Transverse colon (tissue), 4 donors: ENCODE measurements at regions not wholly inside any gene's neighbourhood (a gene's known extent, or its start where the extent isn't known, plus 50 kb on each side); places are given as distances from the start of the nearest gene placed in this dataset.

Experiments
- DNase-seq: peaks from one replicate; pipeline ENCODE4 v3.0.0-alpha.2; 2019
- H3K27ac ChIP-seq, 4 donors: fragments of 200-600 bp; sonication (generic); 2 replicates each; pipeline ENCODE4 v1.5.1; 2016 to 2018; ENCODE audit warnings: inconsistent platforms in 4 of 4
- H3K27me3 ChIP-seq: fragments of 200-600 bp; sonication (generic); 2 replicates; pipeline ENCODE4 v1.5.1; 2017; ENCODE audit warnings: inconsistent platforms
- H3K36me3 ChIP-seq, 4 donors: fragments of 200-600 bp; sonication (generic); 2 replicates each; pipeline ENCODE4 v1.5.1; 2017 to 2019; ENCODE audit warnings: inconsistent platforms in 4 of 4
- H3K4me1 ChIP-seq, 4 donors: fragments of 200-600 bp; sonication (generic); 2 replicates each; pipeline ENCODE4 v1.5.1; 2017 to 2020; ENCODE audit warnings: inconsistent platforms in 4 of 4
- H3K4me3 ChIP-seq, 4 donors: fragments of 200-600 bp; sonication (generic); 1 replicate in 1 of 4; 2 replicates in 3 of 4; pipeline versions ENCODE4 v1.5.1 to v1.6.1; 2017 to 2019; ENCODE audit warnings: inconsistent platforms in 4 of 4
- H3K9me3 ChIP-seq, 2 donors: fragments of 200-600 bp; sonication (generic); 2 replicates each; pipeline ENCODE4 v1.5.1; 2017 to 2019; ENCODE audit warnings: inconsistent platforms in 2 of 2
- EP300 ChIP-seq: sonication (generic); formaldehyde crosslinking; IDR thresholded peaks from one replicate; pipeline ENCODE4 v1.6.1; 2017; ENCODE audit warnings: antibody characterized with exemption, low read depth
- POLR2A ChIP-seq: fragments of 450-650 bp; IDR thresholded peaks from one replicate; pipeline ENCODE4 v1.6.1; 2016; ENCODE audit warnings: antibody characterized with exemption, mild to moderate bottlenecking, moderate library complexity
- POLR2AphosphoS5 ChIP-seq, 3 donors: sonication (generic); formaldehyde crosslinking; IDR thresholded peaks; one replicate each; pipeline ENCODE4 v1.6.1; 2016; ENCODE audit warnings: antibody characterized with exemption in 3 of 3
- WGBS, 2 donors: methylation state at CpG; one replicate each; pipeline ENCODE4 v1.1.5; 2018; ENCODE audit warnings: low coverage in 1 of 2; 5-methylcytosine and 5-hydroxymethylcytosine counted together
- in situ Hi-C, 4 donors: fragments of 200-750 bp; cut with MboI; loops; one replicate each; pipeline versions ENCODE4 v1.15.0 to v1.15.1; 2017; ENCODE audit warnings: low sequenced_read_pairs in 3 of 4, low pct_ligation_motif_present in 1 of 4, low pct_unique_long_range_greater_than_20kb in 1 of 4
- intact Hi-C: fragments of 100-400 bp; cut with DNase I; formaldehyde crosslinking; loops from one replicate; pipeline ENCODE4 v1.15.1; 2023; ENCODE audit warnings: low total_unique reads
- TF ChIP-seq, protein P1 (sequence below), 5 experiments: fragments of 200-600 bp in 3 of 5; fragments of 450-650 bp in 2 of 5; sonication (generic) in 3 of 5; IDR thresholded peaks; 1 replicate in 2 of 5; 2 replicates in 3 of 5; pipeline ENCODE4 v1.5.1; 2016 to 2017; ENCODE audit warnings: antibody characterized with exemption in 5 of 5, inconsistent platforms in 3 of 5, mild to moderate bottlenecking in 2 of 5, moderate library complexity in 1 of 5

DNA sequence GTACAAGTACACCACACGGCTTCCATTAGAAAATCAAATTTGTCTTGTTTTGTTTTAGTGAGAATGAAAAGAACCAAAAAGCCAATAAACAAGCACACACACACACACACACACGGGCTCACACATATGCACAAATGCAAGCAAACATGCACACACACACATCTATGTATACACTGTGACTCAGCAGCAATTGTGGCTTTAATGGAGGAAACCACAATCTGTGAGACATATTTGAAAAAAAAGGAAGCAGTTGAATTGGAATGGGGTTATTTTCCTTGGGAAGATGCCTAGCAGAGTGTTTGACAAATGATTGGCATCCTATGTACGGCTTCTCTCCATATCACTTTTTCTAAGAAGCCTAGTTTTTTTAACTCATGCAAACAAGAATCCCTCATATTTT lies 201.1 kb upstream of the ARRDC4 start:
- Histone ChIP-seq H3K27ac (no peak overlapping the region), H3K27me3 (no peaks in the 10 kb centered on the region), H3K9me3 (no peaks in the 10 kb centered on the region), H3K4me3 (no peak overlapping the region), H3K4me1 (peaks cover 0 to 5% (median 0%) of the 10 kb centered on the region in 4 donors), H3K36me3 (no peaks in the 10 kb centered on the region)
- DNase-seq: no peak
- intact Hi-C loops: no loop called here
- WGBS, 2 donors: 48 to 59% methylated on average over 3 of the region's 3 CpGs
- TF ChIP-seq EP300 (no peak), POLR2AphosphoS5 (IDR thresholded peaks at IDR 0.05) (no peak), POLR2A (no peak)
- TF ChIP-seq, protein P1, sequence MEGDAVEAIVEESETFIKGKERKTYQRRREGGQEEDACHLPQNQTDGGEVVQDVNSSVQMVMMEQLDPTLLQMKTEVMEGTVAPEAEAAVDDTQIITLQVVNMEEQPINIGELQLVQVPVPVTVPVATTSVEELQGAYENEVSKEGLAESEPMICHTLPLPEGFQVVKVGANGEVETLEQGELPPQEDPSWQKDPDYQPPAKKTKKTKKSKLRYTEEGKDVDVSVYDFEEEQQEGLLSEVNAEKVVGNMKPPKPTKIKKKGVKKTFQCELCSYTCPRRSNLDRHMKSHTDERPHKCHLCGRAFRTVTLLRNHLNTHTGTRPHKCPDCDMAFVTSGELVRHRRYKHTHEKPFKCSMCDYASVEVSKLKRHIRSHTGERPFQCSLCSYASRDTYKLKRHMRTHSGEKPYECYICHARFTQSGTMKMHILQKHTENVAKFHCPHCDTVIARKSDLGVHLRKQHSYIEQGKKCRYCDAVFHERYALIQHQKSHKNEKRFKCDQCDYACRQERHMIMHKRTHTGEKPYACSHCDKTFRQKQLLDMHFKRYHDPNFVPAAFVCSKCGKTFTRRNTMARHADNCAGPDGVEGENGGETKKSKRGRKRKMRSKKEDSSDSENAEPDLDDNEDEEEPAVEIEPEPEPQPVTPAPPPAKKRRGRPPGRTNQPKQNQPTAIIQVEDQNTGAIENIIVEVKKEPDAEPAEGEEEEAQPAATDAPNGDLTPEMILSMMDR (IDR thresholded peaks at IDR 0.05): no peak
- in situ Hi-C loops: loop anchor here in 1 of 4 donors (25.0 kb wide), 1 partner anchor 1397 kb away; no protein-coding TSS in a partner anchor

DNA sequence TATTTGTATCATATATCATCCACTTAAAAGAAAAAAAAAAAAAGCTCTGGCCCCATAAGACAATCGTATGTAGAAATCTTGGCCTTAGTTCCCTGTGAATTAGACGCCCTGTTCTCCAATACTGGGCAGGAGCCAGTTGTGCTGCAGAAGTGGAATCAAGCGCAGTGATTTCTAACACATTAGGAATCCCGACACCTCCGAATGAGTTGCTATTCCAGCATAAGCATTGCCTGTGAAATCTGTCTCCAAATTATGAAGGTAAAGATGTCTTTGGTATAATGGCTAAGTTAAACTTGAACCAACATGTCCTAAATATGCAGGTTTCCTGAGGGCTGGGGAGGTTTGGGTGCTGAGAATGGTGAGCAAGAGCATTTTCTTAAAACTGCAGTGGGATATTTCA lies 199.4 kb upstream of the ARRDC4 start:
- Histone ChIP-seq H3K27ac (no peak overlapping the region), H3K4me1 (peaks cover 0 to 5% (median 0%) of the 10 kb centered on the region in 4 donors), H3K27me3 (no peaks in the 10 kb centered on the region), H3K36me3 (no peaks in the 10 kb centered on the region), H3K4me3 (no peak overlapping the region), H3K9me3 (no peaks in the 10 kb centered on the region)
- in situ Hi-C loops (loop anchor here in 1 of 4 donors (25.0 kb wide), 1 partner anchor 1399 kb away; no protein-coding TSS in a partner anchor), intact Hi-C loops (no loop called here)
- TF ChIP-seq, protein P1 (IDR thresholded peaks at IDR 0.05): no peak
- TF ChIP-seq POLR2AphosphoS5 (IDR thresholded peaks at IDR 0.05) (no peak), POLR2A (no peak), EP300 (no peak)
- DNase-seq: no peak
- 35 to 68% methylated on average over 5 of the region's 5 CpGs for WGBS, 2 donors

DNA sequence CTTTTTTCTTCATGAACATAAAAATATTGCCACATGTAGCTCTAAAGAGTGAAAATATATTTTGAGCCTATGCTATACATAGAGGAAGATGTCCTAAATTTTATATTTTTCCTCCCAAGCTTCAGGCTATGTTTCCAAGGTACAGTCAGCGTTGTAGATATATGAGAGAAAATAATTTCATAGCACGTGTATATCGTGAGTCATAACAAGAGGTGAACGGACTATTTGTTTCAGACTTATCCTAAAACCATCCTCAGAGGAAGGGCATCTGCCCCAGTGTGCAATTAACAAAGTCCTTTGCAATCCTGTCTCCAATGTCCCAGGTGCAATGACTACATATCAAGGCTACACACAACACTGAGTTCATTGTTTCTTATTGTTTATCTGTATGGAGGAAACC lies 177.3 kb upstream of the ARRDC4 start:
- Histone ChIP-seq H3K27ac (no peak overlapping the region), H3K4me3 (no peak overlapping the region), H3K27me3 (no peaks in the 10 kb centered on the region), H3K36me3 (no peaks in the 10 kb centered on the region), H3K4me1 (no peaks in the 10 kb centered on the region), H3K9me3 (no peaks in the 10 kb centered on the region)
- 42 to 83% methylated on average over 3 to 4 of the region's 4 CpGs for WGBS, 2 donors
- in situ Hi-C loops (no loop called here), intact Hi-C loops (no loop called here)
- no peak for DNase-seq
- TF ChIP-seq EP300: no peak

DNA sequence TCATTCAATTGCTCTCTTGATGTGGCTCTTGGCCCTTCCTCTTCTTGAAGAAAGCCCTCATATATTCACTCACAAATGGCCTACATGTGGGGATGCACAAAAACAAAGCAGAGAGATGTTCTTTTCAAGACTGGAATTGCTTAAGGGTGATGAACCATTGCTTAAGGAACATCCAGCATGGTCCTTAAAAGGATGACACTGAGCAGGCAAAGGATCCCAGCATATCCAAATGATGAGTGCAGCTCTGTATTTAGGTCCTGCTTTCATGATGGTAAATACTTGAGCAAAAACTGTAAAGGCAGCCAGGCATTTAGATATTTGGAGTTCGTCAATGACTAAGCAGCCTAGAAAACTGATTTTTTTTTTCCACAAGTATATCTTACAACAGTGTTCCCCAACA lies 173.8 kb upstream of the ARRDC4 start:
- intact Hi-C loops (no loop called here), in situ Hi-C loops (no loop called here)
- Histone ChIP-seq H3K9me3 (no peaks in the 10 kb centered on the region), H3K36me3 (no peaks in the 10 kb centered on the region), H3K27ac (peak overlapping the region; percentile 9 to 48 (median 42)), H3K4me3 (no peak overlapping the region), H3K27me3 (no peaks in the 10 kb centered on the region), H3K4me1 (no peaks in the 10 kb centered on the region)
- WGBS, 2 donors: 78% methylated on average over 1 of the region's 1 CpG; no CpG with 5 or more reads in 1 of the 2 donors
- no peak for DNase-seq
- peak; percentile 47 to 65 (median 56) for TF ChIP-seq POLR2AphosphoS5 (IDR thresholded peaks at IDR 0.05)
- TF ChIP-seq, protein P1 (IDR thresholded peaks at IDR 0.05): no peak

DNA sequence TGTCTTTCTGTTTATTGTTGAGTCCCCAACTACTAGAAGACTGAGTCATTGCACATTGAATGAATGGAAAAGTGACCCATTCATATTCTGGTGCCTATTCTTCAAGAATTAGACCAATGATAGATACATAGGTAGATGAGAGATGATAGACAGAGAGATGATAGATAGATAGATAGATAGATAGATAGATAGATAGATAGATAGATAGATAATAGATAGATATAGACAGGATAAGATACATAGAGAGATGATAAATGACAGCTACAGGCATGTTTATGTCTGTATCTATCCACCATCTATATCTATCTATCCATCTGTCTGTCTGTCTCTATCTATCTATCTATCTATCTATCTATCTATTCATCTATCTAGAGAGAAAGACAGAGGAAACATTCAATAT lies 170.3 kb upstream of the ARRDC4 start:
- in situ Hi-C loops: no loop called here
- Histone ChIP-seq H3K27ac (peak overlapping the region in 1 of 4 donors; percentile 69), H3K27me3 (no peaks in the 10 kb centered on the region), H3K9me3 (no peaks in the 10 kb centered on the region), H3K4me1 (no peaks in the 10 kb centered on the region), H3K36me3 (no peaks in the 10 kb centered on the region), H3K4me3 (no peak overlapping the region)
- DNase-seq: no peak
- TF ChIP-seq POLR2AphosphoS5 (IDR thresholded peaks at IDR 0.05) (no peak), POLR2A (no peak)
- TF ChIP-seq, protein P1 (IDR thresholded peaks at IDR 0.05): no peak
- intact Hi-C loops: no loop called here
